OCI-LY1 (cell line): ENCODE measurements at regions not wholly inside any gene's neighbourhood (a gene's known extent, or its start where the extent isn't known, plus 50 kb on each side); places are given as distances from the start of the nearest gene placed in this dataset.

ENCODE experiments used
- EZH2 ChIP-seq: fragments of 200-600 bp; sonication (generic), shearing (Covaris generic); IDR thresholded peaks from 2 replicates; pipeline ENCODE4 v1.8.0; 2017; ENCODE audit warnings: borderline replicate concordance, mixed run types, mild to moderate bottlenecking, antibody characterized with exemption, low read length, moderate library complexity, mixed read lengths
- TF ChIP-seq, protein P1 (sequence below): fragments of 200-600 bp; sonication (generic), shearing (Covaris generic); IDR thresholded peaks from 2 replicates; pipeline ENCODE4 v1.5.1; 2017; ENCODE audit warnings: mild to moderate bottlenecking, antibody characterized with exemption, low read length, moderate library complexity, mixed read lengths

DNA sequence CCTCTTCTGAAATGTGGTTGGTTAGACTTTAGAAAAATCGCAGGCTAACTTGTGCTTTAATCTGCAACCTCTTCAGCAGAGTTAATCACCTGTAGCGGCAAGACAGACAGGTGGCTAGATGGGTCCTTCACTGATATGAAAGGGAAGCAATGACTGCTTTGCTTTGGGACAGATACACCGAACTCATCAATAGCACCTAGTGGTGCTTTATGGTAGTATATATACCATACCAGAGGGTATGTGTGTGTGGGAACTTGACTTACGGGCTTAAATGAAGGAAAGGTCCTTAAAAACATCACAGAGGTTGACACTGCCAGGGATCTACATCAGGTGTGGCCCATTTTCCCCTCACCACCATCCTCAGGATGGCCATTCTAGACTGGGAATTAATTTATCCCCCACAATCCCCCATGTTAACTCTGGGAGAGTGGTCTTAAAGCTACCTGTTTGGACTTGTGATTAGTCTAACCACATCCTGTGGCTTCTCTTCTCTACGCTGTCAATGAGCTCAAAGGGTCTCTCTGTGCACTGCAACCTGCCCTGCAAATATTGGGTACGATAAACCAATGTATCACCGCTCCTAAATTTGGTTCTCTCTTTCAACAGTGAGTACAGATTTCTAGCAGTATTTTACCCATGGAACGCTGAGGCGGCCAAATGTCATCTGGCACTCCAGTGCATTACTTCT lies 162.7 kb downstream of the SIPA1L2 start:
- TF ChIP-seq, protein P1, sequence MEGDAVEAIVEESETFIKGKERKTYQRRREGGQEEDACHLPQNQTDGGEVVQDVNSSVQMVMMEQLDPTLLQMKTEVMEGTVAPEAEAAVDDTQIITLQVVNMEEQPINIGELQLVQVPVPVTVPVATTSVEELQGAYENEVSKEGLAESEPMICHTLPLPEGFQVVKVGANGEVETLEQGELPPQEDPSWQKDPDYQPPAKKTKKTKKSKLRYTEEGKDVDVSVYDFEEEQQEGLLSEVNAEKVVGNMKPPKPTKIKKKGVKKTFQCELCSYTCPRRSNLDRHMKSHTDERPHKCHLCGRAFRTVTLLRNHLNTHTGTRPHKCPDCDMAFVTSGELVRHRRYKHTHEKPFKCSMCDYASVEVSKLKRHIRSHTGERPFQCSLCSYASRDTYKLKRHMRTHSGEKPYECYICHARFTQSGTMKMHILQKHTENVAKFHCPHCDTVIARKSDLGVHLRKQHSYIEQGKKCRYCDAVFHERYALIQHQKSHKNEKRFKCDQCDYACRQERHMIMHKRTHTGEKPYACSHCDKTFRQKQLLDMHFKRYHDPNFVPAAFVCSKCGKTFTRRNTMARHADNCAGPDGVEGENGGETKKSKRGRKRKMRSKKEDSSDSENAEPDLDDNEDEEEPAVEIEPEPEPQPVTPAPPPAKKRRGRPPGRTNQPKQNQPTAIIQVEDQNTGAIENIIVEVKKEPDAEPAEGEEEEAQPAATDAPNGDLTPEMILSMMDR, result no peak
- TF ChIP-seq EZH2, result no peak
